ENCODE measurements at regions not wholly inside any gene's neighbourhood (a gene's known extent, or its start where the extent isn't known, plus 50 kb on each side); places are given as distances from the start of the nearest gene placed in this dataset.

GRCh38 chr10:2984682-2985081 is 82.7 kb upstream of the PFKP start:
- no peak for TF ChIP-seq CTCF (IDR thresholded peaks at IDR 0.05)
- no peak for TF ChIP-seq HMGXB4 (CRISPR knock-in tag; IDR thresholded peaks at IDR 0.05)
- no peak for TF ChIP-seq E2F4 (CRISPR knock-in tag; IDR thresholded peaks at IDR 0.05; ENCODE audit: borderline replicate concordance, low read depth)
- no peak for TF ChIP-seq SOX15 (CRISPR knock-in tag; IDR thresholded peaks at IDR 0.05)
- TF ChIP-seq ZNF423 (CRISPR knock-in tag; IDR thresholded peaks at IDR 0.05) = no peak
- no peak for TF ChIP-seq ESRRA (CRISPR knock-in tag; IDR thresholded peaks at IDR 0.05; ENCODE audit: borderline replicate concordance)
- no peak for TF ChIP-seq NFE2L1 (CRISPR knock-in tag; IDR thresholded peaks at IDR 0.05)
- no peak for TF ChIP-seq ATF2 (CRISPR knock-in tag; IDR thresholded peaks at IDR 0.05; ENCODE audit: borderline replicate concordance, low read depth)
- TF ChIP-seq ZBTB21 (CRISPR knock-in tag; IDR thresholded peaks at IDR 0.05; ENCODE audit: borderline replicate concordance) = no peak
- TF ChIP-seq PRRX2 (CRISPR knock-in tag; IDR thresholded peaks at IDR 0.05) = no peak
- no peak for TF ChIP-seq USF2 (CRISPR knock-in tag; IDR thresholded peaks at IDR 0.05)
- TF ChIP-seq JUN (CRISPR knock-in tag; IDR thresholded peaks at IDR 0.05) = no peak
- no peak for TF ChIP-seq FOXP4 (CRISPR knock-in tag; IDR thresholded peaks at IDR 0.05)
- no peak for TF ChIP-seq FOXJ3 (CRISPR knock-in tag; IDR thresholded peaks at IDR 0.05; ENCODE audit: borderline replicate concordance)
